ENCODE measurements at regions not wholly inside any gene's neighbourhood (a gene's known extent, or its start where the extent isn't known, plus 50 kb on each side); places are given as distances from the start of the nearest gene placed in this dataset.
"Not testable (repeated sequence)": the region's sequence is repeated elsewhere in the genome, so short reads cannot be mapped to it uniquely, and the experiment has no call there.

- TF ChIP-seq, protein P1, sequence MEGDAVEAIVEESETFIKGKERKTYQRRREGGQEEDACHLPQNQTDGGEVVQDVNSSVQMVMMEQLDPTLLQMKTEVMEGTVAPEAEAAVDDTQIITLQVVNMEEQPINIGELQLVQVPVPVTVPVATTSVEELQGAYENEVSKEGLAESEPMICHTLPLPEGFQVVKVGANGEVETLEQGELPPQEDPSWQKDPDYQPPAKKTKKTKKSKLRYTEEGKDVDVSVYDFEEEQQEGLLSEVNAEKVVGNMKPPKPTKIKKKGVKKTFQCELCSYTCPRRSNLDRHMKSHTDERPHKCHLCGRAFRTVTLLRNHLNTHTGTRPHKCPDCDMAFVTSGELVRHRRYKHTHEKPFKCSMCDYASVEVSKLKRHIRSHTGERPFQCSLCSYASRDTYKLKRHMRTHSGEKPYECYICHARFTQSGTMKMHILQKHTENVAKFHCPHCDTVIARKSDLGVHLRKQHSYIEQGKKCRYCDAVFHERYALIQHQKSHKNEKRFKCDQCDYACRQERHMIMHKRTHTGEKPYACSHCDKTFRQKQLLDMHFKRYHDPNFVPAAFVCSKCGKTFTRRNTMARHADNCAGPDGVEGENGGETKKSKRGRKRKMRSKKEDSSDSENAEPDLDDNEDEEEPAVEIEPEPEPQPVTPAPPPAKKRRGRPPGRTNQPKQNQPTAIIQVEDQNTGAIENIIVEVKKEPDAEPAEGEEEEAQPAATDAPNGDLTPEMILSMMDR (IDR thresholded peaks at IDR 0.05): not testable (repeated sequence)
- not testable (repeated sequence) for TF ChIP-seq EZH2, EZH2phosphoT487 (IDR thresholded peaks at IDR 0.05)
Measured at GRCh38 chr18:14223919-14224318, 91.7 kb upstream of the ZNF519 start.
